Lung (tissue), 11 donors: ENCODE measurements at regions not wholly inside any gene's neighbourhood (a gene's known extent, or its start where the extent isn't known, plus 50 kb on each side); places are given as distances from the start of the nearest gene placed in this dataset.

ENCODE experiments used
- ATAC-seq: fragments of 200-7000 bp; cut with Tn5 transposase; one replicate; pipeline ENCODE4 v1.9.1; 2020; ENCODE audit warnings: moderate number of reproducible peaks; ENCODE audit not compliant: insufficient read depth, low FRiP score
- DNase-seq, 3 donors: peaks; one replicate each; pipeline ENCODE4 v3.0.0-alpha.2; 2013 to 2017
- H3K27ac ChIP-seq, 2 donors: one replicate each; pipeline ENCODE4 v1.5.1; 2013; ENCODE audit warnings: mild to moderate bottlenecking in 2 of 2, moderate library complexity in 2 of 2, control low read depth in 1 of 2, inconsistent platforms in 1 of 2, low read depth in 1 of 2, low read length in 1 of 2
- H3K27me3 ChIP-seq, 3 donors: one replicate each; pipeline ENCODE4 v1.5.1; 2013; ENCODE audit warnings: low read length in 2 of 3; ENCODE audit not compliant: control insufficient read depth in 3 of 3, insufficient read depth in 3 of 3
- H3K36me3 ChIP-seq, 4 donors: one replicate each; pipeline ENCODE4 v1.5.1; 2013; ENCODE audit warnings: low read length in 4 of 4, mild to moderate bottlenecking in 1 of 4, moderate library complexity in 1 of 4; ENCODE audit not compliant: control insufficient read depth in 4 of 4, insufficient read depth in 4 of 4
- H3K4me1 ChIP-seq, 5 donors: one replicate each; pipeline ENCODE4 v1.5.1; 2013; ENCODE audit warnings: low read length in 5 of 5, mild to moderate bottlenecking in 2 of 5, moderate library complexity in 1 of 5; ENCODE audit not compliant: control insufficient read depth in 5 of 5, insufficient read depth in 5 of 5
- H3K4me3 ChIP-seq: one replicate; pipeline ENCODE4 v1.5.1; 2013; ENCODE audit warnings: mild to moderate bottlenecking, control low read depth, moderate library complexity
- H3K9ac ChIP-seq, 2 donors: one replicate each; pipeline ENCODE4 v1.5.1; 2013; ENCODE audit warnings: low read length in 2 of 2, control low read depth in 1 of 2; ENCODE audit not compliant: insufficient read depth in 1 of 2
- H3K9me3 ChIP-seq, 4 donors: one replicate each; pipeline ENCODE4 v1.5.1; 2013; ENCODE audit warnings: low read length in 3 of 4, mild to moderate bottlenecking in 1 of 4, moderate library complexity in 1 of 4; ENCODE audit not compliant: control insufficient read depth in 4 of 4, insufficient read depth in 3 of 4
- WGBS, 2 donors: extraction: QIAGEN DNeasy Blood & Tissue Kit; methylation state at CpG; one replicate each; pipeline ENCODE4 v1.1.7; 2013; 5-methylcytosine and 5-hydroxymethylcytosine counted together
- TF ChIP-seq, protein P1 (sequence below): IDR thresholded peaks from 2 replicates; pipeline ENCODE4 v1.5.1; 2012; ENCODE audit warnings: mild to moderate bottlenecking; ENCODE audit errors: control extremely low read depth, extremely low read depth
- donor health status: control.
- donor health status: control.
- donor health status: Bipolar disorder and iron deficiency.
- donor health status: healthy.
- donor health status: DM: yes; HTN: yes; CAD: no.

- Histone ChIP-seq H3K9ac (no peak overlapping the region), H3K27me3 (no peaks in the 10 kb centered on the region), H3K9me3 (no peaks in the 10 kb centered on the region), H3K4me1 (peaks cover 0 to 4% (median 0%) of the 10 kb centered on the region in 5 donors), H3K27ac (no peak overlapping the region), H3K36me3 (no peaks in the 10 kb centered on the region), H3K4me3 (no peak overlapping the region)
- no peak for DNase-seq
- TF ChIP-seq, protein P1, sequence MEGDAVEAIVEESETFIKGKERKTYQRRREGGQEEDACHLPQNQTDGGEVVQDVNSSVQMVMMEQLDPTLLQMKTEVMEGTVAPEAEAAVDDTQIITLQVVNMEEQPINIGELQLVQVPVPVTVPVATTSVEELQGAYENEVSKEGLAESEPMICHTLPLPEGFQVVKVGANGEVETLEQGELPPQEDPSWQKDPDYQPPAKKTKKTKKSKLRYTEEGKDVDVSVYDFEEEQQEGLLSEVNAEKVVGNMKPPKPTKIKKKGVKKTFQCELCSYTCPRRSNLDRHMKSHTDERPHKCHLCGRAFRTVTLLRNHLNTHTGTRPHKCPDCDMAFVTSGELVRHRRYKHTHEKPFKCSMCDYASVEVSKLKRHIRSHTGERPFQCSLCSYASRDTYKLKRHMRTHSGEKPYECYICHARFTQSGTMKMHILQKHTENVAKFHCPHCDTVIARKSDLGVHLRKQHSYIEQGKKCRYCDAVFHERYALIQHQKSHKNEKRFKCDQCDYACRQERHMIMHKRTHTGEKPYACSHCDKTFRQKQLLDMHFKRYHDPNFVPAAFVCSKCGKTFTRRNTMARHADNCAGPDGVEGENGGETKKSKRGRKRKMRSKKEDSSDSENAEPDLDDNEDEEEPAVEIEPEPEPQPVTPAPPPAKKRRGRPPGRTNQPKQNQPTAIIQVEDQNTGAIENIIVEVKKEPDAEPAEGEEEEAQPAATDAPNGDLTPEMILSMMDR = no peak
- ATAC-seq = no peak
- WGBS, 2 donors = 88 to 96% methylated on average over 12 of the region's 12 CpGs
These were observed 181.2 kb upstream of the GALNT2 start for GRCh38 chr1:229885568-229886495.

GRCh38 chr1:229886636-229887035 is 180.4 kb upstream of the GALNT2 start:
- Histone ChIP-seq H3K9ac (no peak overlapping the region), H3K27ac (no peak overlapping the region), H3K9me3 (no peaks in the 10 kb centered on the region), H3K27me3 (no peaks in the 10 kb centered on the region), H3K36me3 (no peaks in the 10 kb centered on the region), H3K4me3 (no peak overlapping the region), H3K4me1 (peaks cover 0 to 4% (median 0%) of the 10 kb centered on the region in 5 donors)
- no peak for DNase-seq
- TF ChIP-seq, protein P1 = no peak
- WGBS, 2 donors = 88 to 93% methylated on average over 8 of the region's 8 CpGs
- ATAC-seq = no peak

DNA sequence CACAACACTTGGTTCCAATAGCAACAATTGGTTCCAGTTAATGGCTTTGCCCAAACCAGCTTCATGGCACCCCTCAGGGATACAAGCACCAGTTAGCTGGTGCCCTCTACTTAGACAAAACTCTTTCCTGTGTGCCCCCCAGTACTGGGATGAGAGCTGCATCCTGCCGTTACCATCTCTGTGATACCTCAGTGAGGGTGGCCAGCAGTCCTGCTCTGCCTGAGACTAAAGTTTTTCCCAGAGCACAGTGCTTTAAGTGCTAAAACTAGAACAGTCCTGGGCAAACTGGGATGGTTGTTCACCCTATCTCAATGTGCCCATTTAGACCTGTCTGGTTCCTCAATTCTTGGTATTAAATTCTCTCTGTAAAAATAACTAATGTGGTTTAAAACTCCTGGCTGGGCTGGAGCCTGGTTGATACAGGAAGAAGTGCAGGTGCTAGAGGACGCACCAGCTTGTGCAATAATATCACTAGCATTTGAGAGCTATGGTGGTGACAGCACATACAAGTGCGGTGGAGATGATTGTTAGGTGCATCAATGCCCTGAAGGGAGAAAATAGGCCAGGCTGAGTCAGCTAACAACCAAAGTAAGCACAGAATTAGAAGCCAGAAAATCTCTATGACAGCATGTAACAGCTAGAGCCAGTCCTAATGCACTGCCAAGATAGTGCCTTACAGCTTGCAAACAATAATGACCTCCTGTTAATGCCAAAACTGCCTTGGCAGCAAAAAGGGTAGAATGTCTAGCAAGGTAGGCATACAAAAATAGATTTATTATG is 179.8 kb upstream of the GALNT2 start:
- H3K9me3 ChIP-seq = no peaks in the 10 kb centered on the region
- ATAC-seq (no peak), DNase-seq (no peak)
- H3K4me1 ChIP-seq = peaks cover 0 to 4% (median 0%) of the 10 kb centered on the region in 5 donors
- no peak overlapping the region for H3K4me3 ChIP-seq
- H3K27ac ChIP-seq = peak overlapping the region in 1 of 2 donors; percentile 83
- H3K9ac ChIP-seq = no peak overlapping the region
- 86 to 87% methylated on average over 3 of the region's 3 CpGs for WGBS, 2 donors
- no peaks in the 10 kb centered on the region for H3K36me3 ChIP-seq
- H3K27me3 ChIP-seq = no peaks in the 10 kb centered on the region
- TF ChIP-seq, protein P1 = no peak
